Panc1 (cell line): ENCODE measurements at regions not wholly inside any gene's neighbourhood (a gene's known extent, or its start where the extent isn't known, plus 50 kb on each side); places are given as distances from the start of the nearest gene placed in this dataset.

ENCODE experiments used
- CTCF ChIP-seq: fragments of 450-650 bp; IDR thresholded peaks from 2 replicates; pipeline ENCODE4 v1.5.1; 2017; ENCODE audit warnings: mild to moderate bottlenecking
- POLR2AphosphoS5 ChIP-seq: IDR thresholded peaks from 2 replicates; pipeline ENCODE4 v1.6.1; 2012; ENCODE audit warnings: mild to moderate bottlenecking, low read depth, low read length, moderate library complexity
- REST ChIP-seq, 2 experiments: IDR thresholded peaks; 2 replicates each; pipeline ENCODE4 v1.6.1; 2011 to 2012; ENCODE audit warnings: low read depth in 2 of 2, control low read depth in 1 of 2, low read length in 1 of 2, mild to moderate bottlenecking in 1 of 2, moderate library complexity in 1 of 2; ENCODE audit not compliant: insufficient read depth in 1 of 2
- TCF7L2 ChIP-seq: IDR thresholded peaks from 2 replicates; pipeline ENCODE4 v1.6.1; 2011; ENCODE audit warnings: mild to moderate bottlenecking, low read depth, low read length, inconsistent platforms

- TF ChIP-seq CTCF (no peak), POLR2AphosphoS5 (no peak), REST (IDR thresholded peaks at IDR 0.05; ENCODE audit: insufficient read depth in 1 of 2, low read depth in 2 of 2, low read length in 1 of 2) (no peak), TCF7L2 (no peak)
Measured at GRCh38 chr10:3662775-3663174, 122.2 kb downstream of the KLF6 start.
